Hepatic stellate cell (primary cell): ENCODE measurements at regions not wholly inside any gene's neighbourhood (a gene's known extent, or its start where the extent isn't known, plus 50 kb on each side); places are given as distances from the start of the nearest gene placed in this dataset.
A peak's percentile ranks its signal among the peaks of the same experiment; 100 is the strongest.
"Not testable (repeated sequence)": the region's sequence is repeated elsewhere in the genome, so short reads cannot be mapped to it uniquely, and the experiment has no call there.

ENCODE experiments used
- DNase-seq: peaks from one replicate; pipeline ENCODE4 v3.0.0; 2011; ENCODE audit warnings: low spot score

GRCh38 chrX:40788698-40789097 lies 53.4 kb upstream of the MED14 start:
- DNase-seq = not testable (repeated sequence)

- no peak for DNase-seq
Observed at GRCh38 chrX:40792433-40792832, 57.1 kb upstream of the MED14 start.

GRCh38 chrX:40794829-40795130 lies 59.4 kb upstream of the MED14 start:
- DNase-seq = not testable (repeated sequence)

- DNase-seq = not testable (repeated sequence)
Observed at GRCh38 chrX:40799745-40800144, 64.4 kb upstream of the MED14 start.

GRCh38 chrX:40805404-40805803 lies 70.1 kb upstream of the MED14 start:
- DNase-seq = no peak

GRCh38 chrX:40806513-40807220 lies 71.3 kb upstream of the MED14 start:
- no peak for DNase-seq

GRCh38 chrX:40807384-40807783 lies 72.0 kb upstream of the MED14 start:
- DNase-seq = no peak

GRCh38 chrX:40808203-40808602 lies 72.9 kb upstream of the MED14 start:
- no peak for DNase-seq

- peak; percentile 34 for DNase-seq
Observed at GRCh38 chrX:40809210-40809609, 73.9 kb upstream of the MED14 start.

- not testable (repeated sequence) for DNase-seq
Observed at GRCh38 chrX:40815045-40815444, 79.7 kb upstream of the MED14 start.

- no peak for DNase-seq
Observed at GRCh38 chrX:40816906-40817305, 81.6 kb upstream of the MED14 start.

- no peak for DNase-seq
Observed at GRCh38 chrX:40818236-40818635, 82.9 kb upstream of the MED14 start.

GRCh38 chrX:40821780-40822179 lies 86.4 kb upstream of the MED14 start:
- DNase-seq = no peak

GRCh38 chrX:40827331-40827730 lies 92.0 kb upstream of the MED14 start:
- no peak for DNase-seq

- DNase-seq = no peak
Observed at GRCh38 chrX:40831750-40832149, 96.4 kb upstream of the MED14 start.

- DNase-seq = no peak
Observed at GRCh38 chrX:40832723-40833122, 97.4 kb upstream of the MED14 start.

- DNase-seq = no peak
Observed at GRCh38 chrX:40834225-40834624, 98.9 kb upstream of the MED14 start.

- DNase-seq = no peak
Observed at GRCh38 chrX:40835526-40835925, 100.2 kb upstream of the MED14 start.

- no peak for DNase-seq
Observed at GRCh38 chrX:40843643-40844042, 108.3 kb upstream of the MED14 start.

GRCh38 chrX:40844471-40844870 lies 109.1 kb upstream of the MED14 start:
- no peak for DNase-seq

- DNase-seq = peak; percentile 74
Observed at GRCh38 chrX:40845331-40845911, 110.1 kb upstream of the MED14 start.

GRCh38 chrX:40849906-40850823 lies 114.8 kb upstream of the MED14 start:
- no peak for DNase-seq

- DNase-seq = no peak
Observed at GRCh38 chrX:40852586-40852985, 117.2 kb upstream of the MED14 start.
